B cell (primary cell): ENCODE measurements at regions not wholly inside any gene's neighbourhood (a gene's known extent, or its start where the extent isn't known, plus 50 kb on each side); places are given as distances from the start of the nearest gene placed in this dataset.

ENCODE experiments used
- ATAC-seq: fragments of 200-7000 bp; cut with Tn5 transposase; one replicate; pipeline ENCODE4 v1.10.0; 2021; ENCODE audit warnings: low read depth, mild to moderate bottlenecking, moderate number of reproducible peaks, moderate library complexity
- CTCF ChIA-PET: fragments of 350-600 bp; sonication (Branson Sonifier 250); formaldehyde crosslinking; loops from one replicate; lab custom pipeline; 2021; ENCODE audit warnings: antibody characterized with exemption, inconsistent platforms; lab: Charles Lee
- POLR2A ChIA-PET: fragments of 350-600 bp; sonication (Branson Sonifier 250); formaldehyde crosslinking; loops from one replicate; lab custom pipeline; 2021; ENCODE audit warnings: antibody characterized with exemption; lab: Charles Lee
- DNase-seq: peaks from one replicate; pipeline ENCODE4 v3.0.0; 2013
- H2AFZ ChIP-seq: 2 replicates; pipeline ENCODE4 v1.6.1; 2012; ENCODE audit warnings: mild to moderate bottlenecking, low read depth, low read length; ENCODE audit not compliant: insufficient read depth, poor library complexity, severe bottlenecking
- H3K27ac ChIP-seq, 2 donors: 1 replicate in 1 of 2; 2 replicates in 1 of 2; pipeline ENCODE4 v1.5.1; 2012 to 2013; ENCODE audit warnings: low read length in 2 of 2, mild to moderate bottlenecking in 2 of 2, moderate library complexity in 1 of 2
- H3K27me3 ChIP-seq, 4 experiments: fragments of 200-600 bp in 1 of 4; sonication (generic) in 1 of 4; replicated peaks in 1 of 4; 1 replicate in 2 of 4; 2 replicates in 2 of 4; pipeline versions ENCODE4 v1.6.1 to v1.7.0; 2013 to 2016; ENCODE audit warnings: low read length in 3 of 4, mild to moderate bottlenecking in 2 of 4, mixed read lengths in 1 of 4, moderate library complexity in 1 of 4; ENCODE audit not compliant: insufficient read depth in 4 of 4, control insufficient read depth in 3 of 4; ENCODE audit errors: control extremely low read depth in 1 of 4
- H3K36me3 ChIP-seq, 2 experiments: replicated peaks in 1 of 2; 1 replicate in 1 of 2; 2 replicates in 1 of 2; pipeline versions ENCODE4 v1.6.1 to v1.7.1; 2013; ENCODE audit warnings: low read length in 1 of 2; ENCODE audit not compliant: insufficient read depth in 2 of 2, control insufficient read depth in 1 of 2; ENCODE audit errors: control extremely low read depth in 1 of 2, extremely low read depth in 1 of 2
- H3K4me1 ChIP-seq, 2 donors: fragments of 200-600 bp in 1 of 2; sonication (generic) in 1 of 2; 1 replicate in 1 of 2; 2 replicates in 1 of 2; pipeline versions ENCODE4 v1.5.1 to v1.6.1; 2013 to 2017; ENCODE audit warnings: low read length in 2 of 2; ENCODE audit not compliant: control insufficient read depth in 2 of 2, insufficient read depth in 2 of 2
- H3K4me2 ChIP-seq: replicated peaks from 2 replicates; pipeline ENCODE3; 2012; ENCODE audit warnings: mild to moderate bottlenecking, low read depth, low read length; ENCODE audit not compliant: poor library complexity, severe bottlenecking
- H3K4me3 ChIP-seq, 5 experiments: fragments of 200-600 bp in 1 of 5; sonication (generic) in 1 of 5; 1 replicate in 3 of 5; 2 replicates in 2 of 5; pipeline versions ENCODE4 v1.5.1 to v1.7.0; 2011 to 2016; ENCODE audit warnings: low read length in 4 of 5, mild to moderate bottlenecking in 4 of 5, low read depth in 2 of 5, control low read depth in 1 of 5, moderate library complexity in 1 of 5; ENCODE audit not compliant: insufficient read depth in 1 of 5; ENCODE audit errors: control extremely low read depth in 1 of 5, extremely low read depth in 1 of 5
- H3K79me2 ChIP-seq: fragments of 200-600 bp; sonication (generic); one replicate; pipeline ENCODE4 v1.6.0; 2016; ENCODE audit warnings: low read length; ENCODE audit not compliant: control insufficient read depth, insufficient read depth
- H3K9ac ChIP-seq: fragments of 200-600 bp; sonication (generic); 2 replicates; pipeline ENCODE4 v1.6.1; 2017; ENCODE audit warnings: mild to moderate bottlenecking, low read length, moderate library complexity
- H3K9me3 ChIP-seq, 3 donors: one replicate each; pipeline versions ENCODE4 v1.6.1 to v1.7.1; 2013; ENCODE audit warnings: low read length in 2 of 3; ENCODE audit not compliant: control insufficient read depth in 2 of 3, insufficient read depth in 1 of 3; ENCODE audit errors: control extremely low read depth in 1 of 3
- H4K20me1 ChIP-seq: 2 replicates; pipeline ENCODE4 v1.6.0; 2012; ENCODE audit warnings: mild to moderate bottlenecking, low read length; ENCODE audit not compliant: insufficient read depth, control insufficient read depth, poor library complexity, severe bottlenecking
- H3K27ac Mint-ChIP-seq: one replicate; pipeline ENCODE4 v1.8.0; 2021; ENCODE audit warnings: mixed read lengths
- H3K27me3 Mint-ChIP-seq: one replicate; pipeline ENCODE4 v1.8.0; 2021; ENCODE audit warnings: mixed read lengths
- H3K4me1 Mint-ChIP-seq: one replicate; pipeline ENCODE4 v1.8.0; 2021; ENCODE audit warnings: mixed read lengths
- H3K4me3 Mint-ChIP-seq: one replicate; pipeline ENCODE4 v1.8.0; 2021; ENCODE audit warnings: mixed read lengths
- H3K9me3 Mint-ChIP-seq: one replicate; pipeline ENCODE4 v1.8.0; 2022; ENCODE audit warnings: mixed read lengths; ENCODE audit not compliant: insufficient read depth
- CTCF ChIP-seq: fragments of 200-600 bp; IDR thresholded peaks from one replicate; pipeline ENCODE4 v1.8.0; 2022; ENCODE audit warnings: antibody characterized with exemption, mild to moderate bottlenecking
- EZH2 ChIP-seq: IDR thresholded peaks from 2 replicates; pipeline ENCODE4 v1.6.1; 2012; ENCODE audit warnings: borderline replicate concordance, low read depth, mild to moderate bottlenecking, moderate library complexity, low read length; ENCODE audit not compliant: insufficient read depth, poor library complexity, severe bottlenecking
- WGBS: methylation state at CpG from one replicate; pipeline ENCODE4 v1.1.5; 2013; ENCODE audit warnings: missing lambda C conversion rate; ENCODE audit not compliant: insufficient coverage; 5-methylcytosine and 5-hydroxymethylcytosine counted together
- intact Hi-C: fragments of 100-400 bp; cut with micrococcal nuclease; formaldehyde crosslinking; loops from one replicate; pipeline ENCODE4 v1.10.0; 2022

GRCh38 chr4:17275836-17276235 is 236.1 kb downstream of the QDPR start:
- no peak for DNase-seq
- intact Hi-C loops = no loop called here
- no peak overlapping the region for H3K9ac ChIP-seq
- ChIA-PET POLR2A (no interaction called here), CTCF (no interaction called here)
- no peaks in the 10 kb centered on the region for H3K79me2 ChIP-seq
- TF ChIP-seq CTCF (no peak), EZH2 (no peak)
- Mint-ChIP-seq H3K9me3 (no peaks in the 10 kb centered on the region), H3K4me3 (no peak overlapping the region), H3K4me1 (no peaks in the 10 kb centered on the region), H3K27me3 (no peaks in the 10 kb centered on the region), H3K27ac (no peak overlapping the region)
- no peak overlapping the region for H3K4me2 ChIP-seq
- H3K9me3 ChIP-seq = no peaks in the 10 kb centered on the region
- WGBS = 20% methylated on average over 2 of the region's 3 CpGs
- peaks cover 0 to 3% (median 0%) of the 10 kb centered on the region in 4 experiments for H3K27me3 ChIP-seq
- no peaks in the 10 kb centered on the region for H3K4me1 ChIP-seq
- no peak overlapping the region for H3K4me3 ChIP-seq
- H2AFZ ChIP-seq = no peak overlapping the region
- ATAC-seq = no peak
- H3K27ac ChIP-seq = no peak overlapping the region
- H3K36me3 ChIP-seq = no peaks in the 10 kb centered on the region
- no peaks in the 10 kb centered on the region for H4K20me1 ChIP-seq

- Histone ChIP-seq H4K20me1 (no peaks in the 10 kb centered on the region), H3K27me3 (peaks cover 0 to 3% (median 0%) of the 10 kb centered on the region in 4 experiments), H3K4me2 (no peak overlapping the region), H3K79me2 (no peaks in the 10 kb centered on the region), H3K36me3 (no peaks in the 10 kb centered on the region), H3K9me3 (no peaks in the 10 kb centered on the region), H3K27ac (no peak overlapping the region), H3K4me1 (no peaks in the 10 kb centered on the region), H3K9ac (no peak overlapping the region), H3K4me3 (no peak overlapping the region), H2AFZ (no peak overlapping the region)
- ATAC-seq (no peak), DNase-seq (no peak)
- intact Hi-C loops = no loop called here
- no peak for TF ChIP-seq CTCF
- no peak for TF ChIP-seq EZH2
- no peaks in the 10 kb centered on the region for H3K9me3 Mint-ChIP-seq
- CTCF ChIA-PET = no interaction called here
- no peak overlapping the region for H3K4me3 Mint-ChIP-seq
- H3K4me1 Mint-ChIP-seq = no peaks in the 10 kb centered on the region
- no peak overlapping the region for H3K27ac Mint-ChIP-seq
- H3K27me3 Mint-ChIP-seq = no peaks in the 10 kb centered on the region
- POLR2A ChIA-PET = no interaction called here
Measured at GRCh38 chr4:17273047-17273446, 238.8 kb downstream of the QDPR start.
